IMR-90 (cell line): ENCODE measurements at regions not wholly inside any gene's neighbourhood (a gene's known extent, or its start where the extent isn't known, plus 50 kb on each side); places are given as distances from the start of the nearest gene placed in this dataset.
A peak's percentile ranks its signal among the peaks of the same experiment; 100 is the strongest.

Experiments
- ATAC-seq: fragments of 200-7000 bp; cut with Tn5 transposase; 2 replicates; pipeline ENCODE4 v1.9.1; 2020; ENCODE audit warnings: low read depth, mild to moderate bottlenecking, moderate library complexity
- BruUV-seq: library from RNA; stranded (reverse); fragments of 400-500 nt; replicated peaks from 2 replicates; lab custom pipeline; 2021; lab: Mats Ljungman, UMichigan
- CTCF ChIA-PET: fragments of 300-600 bp; formaldehyde crosslinking; extraction: SDS; loops from one replicate; lab custom pipeline; 2021; ENCODE audit warnings: antibody characterized with exemption; lab: Yijun Ruan, JAX
- POLR2A ChIA-PET: fragments of 300-600 bp; sonication (Branson Sonifier 250); formaldehyde crosslinking; loops from one replicate; lab custom pipeline; 2022; ENCODE audit warnings: antibody characterized with exemption; ENCODE audit not compliant: unreplicated experiment; lab: Charles Lee
- DNase-seq: peaks from one replicate; pipeline ENCODE4 v3.0.0; 2013
- H2AFZ ChIP-seq: replicated peaks from 2 replicates; pipeline ENCODE3; 2013; ENCODE audit warnings: low read length, mild to moderate bottlenecking; ENCODE audit not compliant: poor library complexity
- H2AK5ac ChIP-seq: 2 replicates; pipeline ENCODE4 v1.6.1; 2013; ENCODE audit warnings: low read depth, low read length, inconsistent platforms
- H2AK9ac ChIP-seq: replicated peaks from 2 replicates; pipeline ENCODE3; 2013; ENCODE audit warnings: mild to moderate bottlenecking, low read depth, low read length, moderate library complexity; ENCODE audit not compliant: poor library complexity
- H2BK120ac ChIP-seq: 2 replicates; pipeline ENCODE4 v1.6.1; 2013; ENCODE audit warnings: low read depth, low read length, inconsistent platforms
- H2BK15ac ChIP-seq: 3 replicates; pipeline ENCODE4 v1.6.1; 2013; ENCODE audit warnings: low read depth, low read length, inconsistent platforms
- H2BK20ac ChIP-seq: 2 replicates; pipeline ENCODE4 v1.6.1; 2013; ENCODE audit warnings: low read depth, mild to moderate bottlenecking, inconsistent platforms, low read length, moderate library complexity
- H2BK5ac ChIP-seq: 2 replicates; pipeline ENCODE4 v1.6.1; 2013; ENCODE audit warnings: mild to moderate bottlenecking, low read depth, low read length, inconsistent platforms; ENCODE audit not compliant: poor library complexity, severe bottlenecking
- H3K14ac ChIP-seq: replicated peaks from 2 replicates; pipeline ENCODE4 v1.6.1; 2013; ENCODE audit warnings: low read depth, low read length, inconsistent platforms
- H3K18ac ChIP-seq: 2 replicates; pipeline ENCODE4 v1.6.1; 2013; ENCODE audit warnings: low read depth, low read length, control low read depth
- H3K23ac ChIP-seq: 2 replicates; pipeline ENCODE4 v1.6.1; 2013; ENCODE audit warnings: low read depth, low read length, inconsistent platforms
- H3K27ac ChIP-seq: 2 replicates; pipeline ENCODE4 v1.5.1; 2013; ENCODE audit warnings: mild to moderate bottlenecking, control low read depth, low read length; ENCODE audit not compliant: insufficient read depth
- H3K27me3 ChIP-seq: 2 replicates; pipeline ENCODE4 v1.6.1; 2013; ENCODE audit warnings: low read length; ENCODE audit not compliant: control insufficient read depth, insufficient read depth
- H3K36me3 ChIP-seq: 2 replicates; pipeline ENCODE4 v1.6.1; 2013; ENCODE audit warnings: low read length, mixed read lengths; ENCODE audit not compliant: control insufficient read depth, insufficient read depth
- H3K4ac ChIP-seq: 2 replicates; pipeline ENCODE4 v1.6.1; 2013; ENCODE audit warnings: low read depth, low read length, inconsistent platforms
- H3K4me1 ChIP-seq: 2 replicates; pipeline ENCODE4 v1.6.1; 2013; ENCODE audit warnings: low read length, mixed read lengths; ENCODE audit not compliant: control insufficient read depth, insufficient read depth
- H3K4me2 ChIP-seq: 2 replicates; pipeline ENCODE4 v1.6.1; 2013; ENCODE audit warnings: low read depth, mild to moderate bottlenecking, control low read depth, low read length, moderate library complexity
- H3K4me3 ChIP-seq: 2 replicates; pipeline ENCODE4 v1.5.1; 2013; ENCODE audit warnings: low read depth, mild to moderate bottlenecking, control low read depth, low read length, moderate library complexity; ENCODE audit not compliant: insufficient read depth
- H3K56ac ChIP-seq: 2 replicates; pipeline ENCODE4 v1.6.1; 2013; ENCODE audit warnings: low read length, inconsistent platforms; ENCODE audit not compliant: insufficient read depth; ENCODE audit errors: extremely low read depth
- H3K79me1 ChIP-seq, 2 experiments: 2 replicates each; pipeline ENCODE4 v1.6.1; 2013; ENCODE audit warnings: low read length in 2 of 2, inconsistent platforms in 1 of 2, low read depth in 1 of 2
- H3K9ac ChIP-seq: 2 replicates; pipeline ENCODE4 v1.6.1; 2013; ENCODE audit warnings: low read depth, low read length, control low read depth
- H3K9me1 ChIP-seq: 2 replicates; pipeline ENCODE4 v1.6.1; 2013; ENCODE audit warnings: low read length, inconsistent platforms; ENCODE audit not compliant: insufficient read depth
- H3K9me3 ChIP-seq: 2 replicates; pipeline ENCODE4 v1.6.1; 2013; ENCODE audit warnings: low read length; ENCODE audit not compliant: control insufficient read depth, insufficient read depth
- H4K20me1 ChIP-seq: 2 replicates; pipeline ENCODE4 v1.6.1; 2013; ENCODE audit warnings: low read length, inconsistent platforms; ENCODE audit not compliant: insufficient read depth
- H4K5ac ChIP-seq: 2 replicates; pipeline ENCODE4 v1.6.1; 2013; ENCODE audit warnings: mild to moderate bottlenecking, low read depth, low read length, control low read depth
- H4K8ac ChIP-seq, 2 experiments: 2 replicates each; pipeline ENCODE4 v1.6.1; 2013; ENCODE audit warnings: low read depth in 2 of 2, low read length in 2 of 2, control low read depth in 1 of 2, inconsistent platforms in 1 of 2
- H4K91ac ChIP-seq: 2 replicates; pipeline ENCODE4 v1.6.1; 2013; ENCODE audit warnings: low read depth, low read length, inconsistent platforms; ENCODE audit not compliant: insufficient read depth
- CTCF ChIP-seq: conservative IDR thresholded peaks from 2 replicates; pipeline ENCODE4 v1.5.1; 2012; ENCODE audit warnings: mild to moderate bottlenecking, low read depth, low read length, improper control_type of control experiment
- NFE2L2 ChIP-seq: fragments of 150-350 bp; IDR thresholded peaks from 2 replicates; pipeline ENCODE4 v1.6.1; 2016; ENCODE audit warnings: low read depth, mild to moderate bottlenecking, low read length
- WGBS, 2 experiments: methylation state at CpG; one replicate each; pipeline versions ENCODE4 v1.1.5 to v1.1.7; 2013; ENCODE audit warnings: missing lambda C conversion rate in 2 of 2; ENCODE audit not compliant: insufficient read length in 1 of 2; ENCODE audit errors: extremely low coverage in 2 of 2; 5-methylcytosine and 5-hydroxymethylcytosine counted together
- dilution Hi-C: fragments of 300-500 bp; cut with HindIII; formaldehyde crosslinking; loops from one replicate; pipeline ENCODE4 v1.14.3; 2018; ENCODE audit warnings: low sequenced_read_pairs; ENCODE audit not compliant: unreplicated experiment
- in situ Hi-C: fragments of 300-500 bp; cut with MboI; formaldehyde crosslinking; loops from 3 replicates; pipeline ENCODE4 v1.14.3; 2019; ENCODE audit warnings: low sequenced_read_pairs, inconsistent platforms, mixed read lengths
- intact Hi-C: fragments of 100-400 bp; cut with micrococcal nuclease; formaldehyde crosslinking; loops from 2 replicates; pipeline ENCODE4 v1.10.0; 2022
- TF ChIP-seq, protein P1 (sequence below): fragments of 150-350 bp; IDR thresholded peaks from 2 replicates; pipeline ENCODE4 v1.6.1; 2017; ENCODE audit warnings: mild to moderate bottlenecking, antibody characterized with exemption, low read length, low read depth

GRCh38 chr6:105805501-105806023 is 280.6 kb upstream of the PRDM1 start:
- Histone ChIP-seq H2BK120ac (peak overlapping the region; percentile 70), H4K8ac (peak overlapping the region; percentile 32 to 54; a peak in 3 of 4 replicates), H4K20me1 (no peaks in the 10 kb centered on the region), H3K4me3 (no peak overlapping the region), H3K4me1 (peaks cover 31% of the 10 kb centered on the region; the same call in 1 of the 2 replicates), H3K18ac (peak overlapping the region; percentile 97; the same call in 1 of the 2 replicates), H3K27ac (peak overlapping the region; percentile 48), H2BK20ac (peak overlapping the region; percentile 83), H4K5ac (peak overlapping the region; percentile 77; the same call in 1 of the 2 replicates), H3K56ac (no peak overlapping the region; the same call in 1 of the 2 replicates), H4K91ac (peak overlapping the region; percentile 92), H2AFZ (peak overlapping the region; percentile 37), H2BK5ac (peak overlapping the region; percentile 96), H3K9ac (no peak overlapping the region), H2AK9ac (peak overlapping the region; percentile 68), H3K79me1 (0 out of 4 replicates have a peak, but pooled peaks cover 0 to 4% of the 10 kb centered on the region in 2 experiments), H3K36me3 (no peaks in the 10 kb centered on the region), H3K27me3 (no peaks in the 10 kb centered on the region), H3K9me1 (peaks cover 9% of the 10 kb centered on the region; the same call in 1 of the 2 replicates), H2BK15ac (peak overlapping the region; percentile 92; the same call in 2 of the 3 replicates), H3K9me3 (peaks cover 4% of the 10 kb centered on the region), H3K14ac (peak overlapping the region; percentile 89), H3K4me2 (no peak overlapping the region), H3K23ac (peak overlapping the region; percentile 58; the same call in 1 of the 2 replicates), H2AK5ac (peak overlapping the region; percentile 96), H3K4ac (peak overlapping the region; percentile 77)
- no TSS peak for BruUV-seq
- TF ChIP-seq, protein P1, sequence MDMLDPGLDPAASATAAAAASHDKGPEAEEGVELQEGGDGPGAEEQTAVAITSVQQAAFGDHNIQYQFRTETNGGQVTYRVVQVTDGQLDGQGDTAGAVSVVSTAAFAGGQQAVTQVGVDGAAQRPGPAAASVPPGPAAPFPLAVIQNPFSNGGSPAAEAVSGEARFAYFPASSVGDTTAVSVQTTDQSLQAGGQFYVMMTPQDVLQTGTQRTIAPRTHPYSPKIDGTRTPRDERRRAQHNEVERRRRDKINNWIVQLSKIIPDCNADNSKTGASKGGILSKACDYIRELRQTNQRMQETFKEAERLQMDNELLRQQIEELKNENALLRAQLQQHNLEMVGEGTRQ, result peak; percentile 23; the same call in 1 of the 2 replicates
- TF ChIP-seq CTCF (no peak), NFE2L2 (no peak)
- ATAC-seq (no peak), DNase-seq (peak; percentile 64)
- dilution Hi-C loops, result no loop called here
- CTCF ChIA-PET, result no interaction called here
- intact Hi-C loops, result no loop called here
- WGBS, 2 experiments, result 54% methylated on average over 2 of the region's 2 CpGs; no CpG with 5 or more reads in 1 of the 2 experiments
- in situ Hi-C loops, result no loop called here
- POLR2A ChIA-PET, result no interaction called here
